Stomach smooth muscle (tissue), 2 donors: ENCODE measurements at regions not wholly inside any gene's neighbourhood (a gene's known extent, or its start where the extent isn't known, plus 50 kb on each side); places are given as distances from the start of the nearest gene placed in this dataset.

Source experiments
- H3K27ac ChIP-seq: one replicate; pipeline ENCODE4 v1.7.0; 2013; ENCODE audit warnings: mild to moderate bottlenecking, low read length, inconsistent platforms
- H3K27me3 ChIP-seq, 2 donors: one replicate each; pipeline ENCODE4 v1.7.0; 2013; ENCODE audit warnings: low read length in 2 of 2; ENCODE audit not compliant: insufficient read depth in 2 of 2, control insufficient read depth in 1 of 2
- H3K36me3 ChIP-seq, 2 donors: one replicate each; pipeline ENCODE4 v1.7.0; 2013; ENCODE audit warnings: low read length in 2 of 2; ENCODE audit not compliant: control insufficient read depth in 2 of 2, insufficient read depth in 2 of 2
- H3K4me1 ChIP-seq: one replicate; pipeline ENCODE4 v1.7.0; 2013; ENCODE audit warnings: low read length; ENCODE audit not compliant: control insufficient read depth, insufficient read depth
- H3K4me3 ChIP-seq, 2 donors: one replicate each; pipeline ENCODE4 v1.7.0; 2013; ENCODE audit warnings: low read length in 2 of 2
- H3K9ac ChIP-seq, 2 donors: one replicate each; pipeline ENCODE4 v1.7.0; 2013; ENCODE audit warnings: low read length in 2 of 2, mild to moderate bottlenecking in 1 of 2
- H3K9me3 ChIP-seq, 2 donors: one replicate each; pipeline ENCODE4 v1.7.0; 2013; ENCODE audit warnings: low read length in 2 of 2; ENCODE audit not compliant: control insufficient read depth in 2 of 2
- donor health status: healthy.
- donor health status: Pancreatic carcinoma.

GRCh38 chr6:23420659-23421350, 705.2 kb upstream of the NRSN1 start:
- H3K4me3 ChIP-seq: no peak overlapping the region
- no peak overlapping the region for H3K27ac ChIP-seq
- no peaks in the 10 kb centered on the region for H3K9me3 ChIP-seq
- H3K27me3 ChIP-seq: no peaks in the 10 kb centered on the region
- no peak overlapping the region for H3K9ac ChIP-seq
- no peaks in the 10 kb centered on the region for H3K4me1 ChIP-seq
- H3K36me3 ChIP-seq: no peaks in the 10 kb centered on the region

GRCh38 chr6:23424584-23424983, 701.4 kb upstream of the NRSN1 start:
- H3K27me3 ChIP-seq: no peaks in the 10 kb centered on the region

GRCh38 chr6:23435126-23435525, 690.9 kb upstream of the NRSN1 start:
- H3K36me3 ChIP-seq: no peaks in the 10 kb centered on the region
- no peak overlapping the region for H3K4me3 ChIP-seq
- no peaks in the 10 kb centered on the region for H3K4me1 ChIP-seq
- no peaks in the 10 kb centered on the region for H3K27me3 ChIP-seq
- no peaks in the 10 kb centered on the region for H3K9me3 ChIP-seq
- no peak overlapping the region for H3K27ac ChIP-seq
- H3K9ac ChIP-seq: no peak overlapping the region

More at GRCh38 chr6:23424584-23424983, 701.4 kb upstream of the NRSN1 start:
- Histone ChIP-seq H3K9me3 (no peaks in the 10 kb centered on the region), H3K27ac (no peak overlapping the region), H3K36me3 (no peaks in the 10 kb centered on the region), H3K4me1 (no peaks in the 10 kb centered on the region), H3K9ac (no peak overlapping the region), H3K4me3 (no peak overlapping the region)

- H3K9ac ChIP-seq: no peak overlapping the region
- H3K4me1 ChIP-seq: no peaks in the 10 kb centered on the region
- no peaks in the 10 kb centered on the region for H3K9me3 ChIP-seq
- no peaks in the 10 kb centered on the region for H3K36me3 ChIP-seq
- no peaks in the 10 kb centered on the region for H3K27me3 ChIP-seq
- no peak overlapping the region for H3K4me3 ChIP-seq
- no peak overlapping the region for H3K27ac ChIP-seq
Observed at GRCh38 chr6:23435798-23436197, 690.2 kb upstream of the NRSN1 start.

- H3K27ac ChIP-seq: no peak overlapping the region
- H3K4me1 ChIP-seq: peaks cover 3% of the 10 kb centered on the region
- no peak overlapping the region for H3K9ac ChIP-seq
- H3K36me3 ChIP-seq: no peaks in the 10 kb centered on the region
- no peak overlapping the region for H3K4me3 ChIP-seq
- H3K9me3 ChIP-seq: no peaks in the 10 kb centered on the region
- H3K27me3 ChIP-seq: no peaks in the 10 kb centered on the region
Observed at GRCh38 chr6:23441808-23442461, 684.1 kb upstream of the NRSN1 start.

GRCh38 chr6:23445157-23445710, 680.8 kb upstream of the NRSN1 start:
- Histone ChIP-seq H3K27me3 (no peaks in the 10 kb centered on the region), H3K4me3 (no peak overlapping the region), H3K9me3 (no peaks in the 10 kb centered on the region), H3K9ac (no peak overlapping the region), H3K4me1 (peaks cover 3% of the 10 kb centered on the region), H3K36me3 (no peaks in the 10 kb centered on the region), H3K27ac (no peak overlapping the region)

GRCh38 chr6:23446469-23446967, 679.5 kb upstream of the NRSN1 start:
- H3K27me3 ChIP-seq: no peaks in the 10 kb centered on the region
- no peak overlapping the region for H3K9ac ChIP-seq
- no peak overlapping the region for H3K27ac ChIP-seq
- H3K36me3 ChIP-seq: no peaks in the 10 kb centered on the region
- no peaks in the 10 kb centered on the region for H3K9me3 ChIP-seq
- H3K4me1 ChIP-seq: peaks cover 3% of the 10 kb centered on the region
- H3K4me3 ChIP-seq: no peak overlapping the region

GRCh38 chr6:23447731-23448130, 678.3 kb upstream of the NRSN1 start:
- H3K27ac ChIP-seq: no peak overlapping the region
- no peak overlapping the region for H3K4me3 ChIP-seq
- H3K27me3 ChIP-seq: no peaks in the 10 kb centered on the region
- no peaks in the 10 kb centered on the region for H3K36me3 ChIP-seq
- H3K9ac ChIP-seq: no peak overlapping the region
- H3K4me1 ChIP-seq: peaks cover 3% of the 10 kb centered on the region
- no peaks in the 10 kb centered on the region for H3K9me3 ChIP-seq

- H3K4me3 ChIP-seq: no peak overlapping the region
- H3K27ac ChIP-seq: no peak overlapping the region
- no peaks in the 10 kb centered on the region for H3K36me3 ChIP-seq
- peaks cover 3% of the 10 kb centered on the region for H3K4me1 ChIP-seq
- H3K27me3 ChIP-seq: no peaks in the 10 kb centered on the region
- H3K9ac ChIP-seq: no peak overlapping the region
- no peaks in the 10 kb centered on the region for H3K9me3 ChIP-seq
Observed at GRCh38 chr6:23448281-23448680, 677.7 kb upstream of the NRSN1 start.

- H3K36me3 ChIP-seq: no peaks in the 10 kb centered on the region
- no peaks in the 10 kb centered on the region for H3K27me3 ChIP-seq
- H3K27ac ChIP-seq: no peak overlapping the region
- H3K9me3 ChIP-seq: no peaks in the 10 kb centered on the region
- H3K4me1 ChIP-seq: no peaks in the 10 kb centered on the region
- H3K9ac ChIP-seq: no peak overlapping the region
- H3K4me3 ChIP-seq: no peak overlapping the region
Observed at GRCh38 chr6:23454080-23454976, 671.7 kb upstream of the NRSN1 start.
